ENCODE measurements at regions not wholly inside any gene's neighbourhood (a gene's known extent, or its start where the extent isn't known, plus 50 kb on each side); places are given as distances from the start of the nearest gene placed in this dataset.
"Not testable (repeated sequence)": the region's sequence is repeated elsewhere in the genome, so short reads cannot be mapped to it uniquely, and the experiment has no call there.

DNA sequence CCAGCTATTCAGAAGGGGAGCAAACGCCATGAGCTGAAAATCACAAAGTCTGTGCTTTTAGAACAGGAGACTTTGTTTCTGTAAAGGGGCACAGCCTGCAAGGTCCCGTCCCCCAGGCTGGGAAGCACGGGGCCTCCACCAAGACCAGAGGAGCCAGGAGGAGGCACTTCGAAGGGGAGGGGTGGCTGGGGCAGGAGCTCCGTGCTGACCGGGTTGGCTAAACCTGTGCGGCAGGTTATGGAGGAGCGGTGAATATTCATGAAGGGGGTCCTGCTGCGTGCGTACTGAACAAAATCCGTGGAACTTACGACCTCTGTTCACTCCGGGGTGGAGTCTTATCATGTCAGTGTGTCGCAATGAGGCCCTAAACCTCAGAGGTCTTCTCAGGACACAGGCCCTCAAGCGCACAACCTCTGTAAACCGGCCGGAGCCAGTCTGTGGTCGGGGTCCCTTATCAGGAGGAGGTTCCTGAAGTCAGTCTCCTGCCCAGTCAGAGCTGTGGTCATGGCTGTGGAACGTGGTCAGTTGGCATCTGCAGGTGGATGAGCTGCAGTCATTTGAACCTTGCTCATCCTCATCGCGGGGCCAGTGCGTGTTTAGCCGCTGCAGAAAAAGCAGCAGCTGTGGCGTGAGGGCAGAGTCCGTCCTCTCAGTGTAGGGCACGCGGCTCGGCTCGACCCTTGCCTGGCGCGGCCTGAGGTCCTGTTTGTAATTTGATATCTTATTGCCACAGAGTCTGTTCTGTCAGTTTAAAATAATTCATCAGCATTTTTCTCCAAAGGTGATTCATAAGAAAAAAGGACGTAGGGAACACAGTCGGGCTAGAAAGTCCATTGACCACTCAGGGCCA, 5507.7 kb upstream of the TPTE start:
- not testable (repeated sequence) for DNase-seq

DNA sequence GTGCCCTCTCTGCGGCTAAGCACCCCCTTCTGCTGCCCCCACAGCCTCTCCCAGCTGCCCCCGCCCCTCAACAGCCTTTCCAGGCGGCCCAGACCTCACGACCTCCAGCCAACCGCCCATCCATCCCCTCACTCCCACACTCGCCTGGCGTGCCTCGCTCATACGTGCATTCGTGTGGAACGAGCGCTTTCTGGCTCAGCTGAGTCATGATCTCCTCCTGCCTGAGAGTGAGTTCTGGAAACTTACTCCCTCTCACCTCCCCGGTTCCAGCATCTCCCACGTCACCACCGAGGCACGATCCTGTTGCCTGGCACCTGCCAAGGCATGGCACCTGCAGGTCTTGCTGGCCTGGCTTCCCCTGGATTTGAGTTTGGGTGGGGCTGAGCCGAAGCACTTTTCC, 5506.2 kb upstream of the TPTE start:
- not testable (repeated sequence) for DNase-seq

DNA sequence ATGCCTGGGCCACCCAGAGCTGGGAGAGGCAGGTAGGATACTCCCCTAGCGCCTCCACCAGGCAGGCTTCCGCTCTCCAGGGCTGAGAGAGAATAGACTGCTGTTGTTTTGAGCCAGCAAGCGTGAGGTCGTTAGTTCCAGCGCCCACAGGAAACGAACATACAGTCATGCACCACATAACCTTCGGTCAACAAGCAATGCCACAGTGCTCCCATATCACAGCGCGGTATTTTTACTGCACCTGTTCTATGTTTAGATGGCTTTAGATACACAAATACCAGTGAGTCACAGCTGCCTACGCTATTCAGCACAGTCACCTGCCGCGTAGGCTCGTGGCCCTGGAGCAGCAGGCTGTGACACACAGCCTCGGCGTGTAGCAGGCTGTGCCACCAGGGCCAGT, 5502.3 kb upstream of the TPTE start:
- DNase-seq, result not testable (repeated sequence)

DNA sequence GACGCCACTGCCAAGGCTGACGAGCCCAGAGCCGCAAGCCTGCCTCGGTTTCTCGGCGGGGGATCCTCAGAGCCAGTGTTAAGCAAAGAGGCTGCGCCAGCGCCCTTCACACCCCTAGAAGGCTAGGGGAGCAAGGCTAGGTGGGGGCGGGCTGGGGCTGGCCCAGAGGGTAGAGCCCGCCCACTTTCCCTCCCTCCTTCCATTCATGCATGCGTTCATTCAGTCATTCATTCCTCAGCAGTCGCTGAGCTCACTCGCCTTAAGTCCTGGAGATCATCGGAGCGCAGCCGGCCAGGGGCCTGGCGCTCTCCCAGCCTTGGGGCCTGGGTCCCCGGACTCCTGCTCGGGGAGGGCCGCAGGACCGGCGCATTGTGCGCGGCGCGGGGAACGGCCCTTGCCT, 5499.6 kb upstream of the TPTE start:
- not testable (repeated sequence) for DNase-seq

DNA sequence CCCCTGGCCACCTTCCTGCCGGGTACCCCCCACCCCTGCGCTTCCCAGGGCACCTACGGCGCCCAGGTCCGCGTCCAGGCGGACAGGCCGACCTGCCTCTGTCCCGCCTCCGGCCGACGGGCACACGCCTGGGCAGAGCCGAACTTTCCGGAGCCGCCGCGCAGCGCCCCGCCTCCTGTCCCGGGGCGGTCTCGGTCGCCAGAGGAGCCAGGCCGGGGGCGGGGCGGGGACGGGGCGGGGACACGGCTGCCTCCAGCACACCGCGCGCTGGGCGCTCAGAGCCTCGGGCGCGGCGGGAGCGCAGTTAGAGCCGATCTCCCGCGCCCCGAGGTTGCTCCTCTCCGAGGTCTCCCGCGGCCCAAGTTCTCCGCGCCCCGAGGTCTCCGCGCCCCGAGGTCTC, 5499.1 kb upstream of the TPTE start:
- not testable (repeated sequence) for DNase-seq

DNA sequence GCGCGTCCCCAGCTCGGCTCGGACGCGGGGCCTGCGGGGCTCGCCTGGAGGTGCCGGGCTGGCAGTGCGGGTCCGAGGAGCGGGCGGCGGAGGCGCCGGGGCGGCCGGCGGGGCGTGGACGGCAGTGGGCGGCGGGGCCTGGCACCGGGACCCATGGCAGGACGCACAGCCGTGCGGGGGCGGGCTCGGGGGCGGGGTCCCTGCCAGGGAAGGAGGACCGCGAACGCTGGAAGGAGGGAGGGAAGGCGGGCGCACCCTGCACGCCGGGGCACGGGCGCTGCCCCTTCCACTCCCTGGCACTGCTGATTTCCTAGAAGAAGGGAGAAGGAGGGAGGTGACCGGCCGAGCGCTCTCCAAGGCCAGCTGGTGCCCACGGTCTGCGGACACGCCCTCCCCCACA, 5498.6 kb upstream of the TPTE start:
- not testable (repeated sequence) for DNase-seq

DNA sequence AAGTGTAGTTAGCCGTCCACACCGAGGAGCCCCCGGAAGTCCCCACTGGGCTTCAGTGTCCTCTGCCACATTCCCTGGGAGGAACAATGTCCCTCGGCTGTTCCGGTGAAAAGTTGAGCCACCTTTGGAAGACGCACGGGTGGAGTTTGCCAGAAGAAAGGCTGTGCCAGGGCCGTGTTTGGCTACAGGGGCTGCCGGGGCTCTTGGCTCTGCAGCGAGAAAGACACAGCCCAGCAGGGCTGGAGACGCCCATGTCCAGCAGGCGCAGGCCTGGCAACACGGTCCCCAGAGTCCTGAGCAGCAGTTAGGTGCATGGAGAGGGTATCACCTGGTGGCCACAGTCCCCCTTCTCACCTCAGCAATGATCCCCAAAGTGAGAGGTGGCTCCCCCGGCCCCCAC, 5486.2 kb upstream of the TPTE start:
- DNase-seq, result not testable (repeated sequence)

DNA sequence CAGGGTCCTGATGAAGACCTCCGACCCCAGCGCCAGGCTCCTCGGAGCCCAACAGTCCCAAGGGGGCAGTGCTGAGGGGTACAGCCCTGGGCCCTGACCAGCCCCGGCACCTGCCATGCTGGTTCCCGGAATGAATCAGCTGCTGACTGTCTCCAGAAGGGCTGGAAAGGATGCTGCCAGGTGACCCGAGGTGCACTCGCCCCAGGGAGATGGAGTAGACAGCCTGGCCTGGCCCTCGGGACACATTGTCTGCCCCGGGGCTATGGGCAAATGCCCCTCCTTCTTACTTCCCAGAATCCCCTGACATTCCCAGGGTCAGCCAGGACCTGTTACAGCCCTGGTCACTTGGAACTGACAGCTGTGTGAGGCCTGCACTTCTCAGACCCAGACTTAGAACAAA, 5485.8 kb upstream of the TPTE start:
- DNase-seq, result not testable (repeated sequence)

DNA sequence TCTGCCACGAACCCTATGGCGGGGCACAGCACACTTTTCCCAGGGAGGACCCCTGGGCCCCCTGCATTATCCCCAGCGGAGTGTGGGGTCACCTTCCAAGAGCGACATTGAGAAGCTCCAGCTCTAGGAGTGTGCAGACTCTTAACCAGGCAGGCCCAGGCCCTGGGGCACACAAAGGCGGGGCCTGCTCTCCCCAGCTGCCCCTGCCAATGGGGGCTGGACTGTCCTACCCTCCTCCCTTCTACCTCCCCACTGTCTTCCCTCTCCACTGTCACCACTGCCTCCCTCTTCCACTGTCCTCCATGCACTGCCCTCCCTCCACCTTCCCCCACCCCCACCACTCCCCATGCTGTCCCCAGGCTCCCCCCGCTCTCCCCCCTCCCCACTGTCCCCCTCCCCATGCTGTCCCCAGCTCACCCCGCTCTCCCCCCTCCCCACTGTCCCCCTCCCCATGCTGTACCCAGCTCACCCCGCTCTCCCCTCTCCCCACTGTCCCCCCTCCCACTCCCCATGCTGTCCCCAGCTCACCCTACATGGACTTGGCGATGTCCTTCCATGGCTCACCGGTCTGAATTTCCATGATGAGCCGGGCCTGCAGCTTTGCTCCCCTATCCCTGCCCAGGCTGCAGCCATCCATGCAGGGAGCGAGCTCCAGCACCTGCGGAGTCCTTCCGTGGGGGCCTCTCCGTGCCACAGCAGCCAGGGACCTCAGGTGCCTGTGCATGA, 5483.6 kb upstream of the TPTE start:
- not testable (repeated sequence) for DNase-seq

DNA sequence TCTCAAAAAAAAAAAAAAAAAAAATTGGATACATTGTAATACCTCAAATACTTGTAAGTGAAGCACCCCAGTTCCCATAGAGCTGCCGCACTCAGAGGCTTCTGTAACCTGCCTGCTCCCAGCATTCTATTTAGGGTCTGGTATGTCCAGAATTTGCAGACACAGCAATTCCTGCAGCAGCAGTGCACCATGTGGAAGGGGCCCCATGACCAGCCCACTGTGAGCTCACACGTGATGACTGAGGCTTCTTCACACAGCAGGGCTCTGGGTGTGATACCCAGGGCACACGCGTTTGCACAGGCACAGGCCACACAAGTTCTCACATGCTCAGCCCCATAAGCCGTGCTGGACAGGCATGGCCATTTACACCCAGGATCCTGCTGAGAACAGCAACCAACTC, 5481.5 kb upstream of the TPTE start:
- DNase-seq, result not testable (repeated sequence)

DNA sequence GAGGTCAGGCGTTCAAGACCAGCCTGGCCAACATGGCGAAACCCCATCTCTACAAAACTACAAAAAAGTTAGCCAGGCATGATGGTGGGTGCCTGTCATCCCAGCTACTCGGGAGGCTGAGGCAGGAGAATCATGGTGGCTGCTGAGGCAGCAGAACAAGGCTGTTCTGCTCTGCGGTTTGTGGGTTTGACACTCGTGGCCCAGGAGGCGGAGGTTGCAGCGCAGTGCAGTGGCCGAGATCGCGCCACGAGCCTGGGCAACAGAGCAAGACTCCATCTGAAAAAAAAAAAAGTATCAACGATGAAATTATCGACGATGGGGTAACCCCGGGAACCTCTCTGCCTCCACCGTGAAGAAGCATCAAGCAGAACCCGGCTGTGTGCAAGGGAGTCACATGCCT, 5478.8 kb upstream of the TPTE start:
- not testable (repeated sequence) for DNase-seq

DNA sequence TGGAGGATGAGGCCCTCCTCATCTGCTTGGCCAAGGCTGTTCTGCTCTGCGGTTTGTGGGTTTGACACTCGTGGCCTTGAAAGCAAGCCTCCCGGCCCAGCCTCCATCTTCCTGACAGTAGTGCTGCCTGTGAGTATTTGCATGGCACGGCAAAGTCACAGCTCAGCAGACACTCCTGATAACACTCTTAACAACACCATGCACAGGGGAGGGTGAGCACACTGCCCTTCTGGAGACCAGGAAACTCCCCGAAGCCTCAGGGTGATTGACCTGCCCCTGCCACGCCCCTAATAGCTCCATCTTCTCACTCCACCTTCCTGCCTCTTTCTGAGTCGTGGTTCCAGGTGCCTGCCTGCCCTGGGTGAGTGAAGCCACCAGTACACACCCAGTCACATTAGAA, 5476.6 kb upstream of the TPTE start:
- DNase-seq, result not testable (repeated sequence)

DNA sequence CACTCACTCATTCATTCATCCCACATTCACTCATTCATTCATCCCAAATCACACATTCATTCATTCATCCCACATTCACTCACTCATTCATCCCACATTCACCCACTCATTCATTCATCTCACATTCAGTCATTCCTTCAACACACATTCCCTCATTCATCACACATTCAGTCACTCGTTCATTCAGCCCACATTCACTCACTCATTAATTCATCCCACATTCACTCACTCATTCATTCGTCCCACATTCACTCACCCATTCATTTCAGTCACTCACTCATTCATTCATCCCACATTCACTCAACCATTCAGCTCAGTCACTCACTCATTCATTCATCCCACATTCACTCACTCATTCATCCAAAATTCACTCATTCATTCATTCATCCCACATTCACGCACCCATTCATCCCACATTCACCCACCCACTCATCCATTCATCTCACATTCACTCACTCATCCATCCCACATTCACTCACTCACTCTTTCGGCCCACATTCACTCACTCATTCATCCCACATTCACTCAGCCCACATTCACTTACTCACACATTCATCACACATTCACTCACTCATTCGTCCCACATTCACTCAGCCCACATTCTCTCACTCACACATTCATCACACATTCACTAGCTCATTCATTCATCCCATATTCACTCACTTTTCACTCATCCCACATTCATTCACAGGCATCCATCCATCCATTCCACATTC, 5469.9 kb upstream of the TPTE start:
- DNase-seq, result not testable (repeated sequence)

DNA sequence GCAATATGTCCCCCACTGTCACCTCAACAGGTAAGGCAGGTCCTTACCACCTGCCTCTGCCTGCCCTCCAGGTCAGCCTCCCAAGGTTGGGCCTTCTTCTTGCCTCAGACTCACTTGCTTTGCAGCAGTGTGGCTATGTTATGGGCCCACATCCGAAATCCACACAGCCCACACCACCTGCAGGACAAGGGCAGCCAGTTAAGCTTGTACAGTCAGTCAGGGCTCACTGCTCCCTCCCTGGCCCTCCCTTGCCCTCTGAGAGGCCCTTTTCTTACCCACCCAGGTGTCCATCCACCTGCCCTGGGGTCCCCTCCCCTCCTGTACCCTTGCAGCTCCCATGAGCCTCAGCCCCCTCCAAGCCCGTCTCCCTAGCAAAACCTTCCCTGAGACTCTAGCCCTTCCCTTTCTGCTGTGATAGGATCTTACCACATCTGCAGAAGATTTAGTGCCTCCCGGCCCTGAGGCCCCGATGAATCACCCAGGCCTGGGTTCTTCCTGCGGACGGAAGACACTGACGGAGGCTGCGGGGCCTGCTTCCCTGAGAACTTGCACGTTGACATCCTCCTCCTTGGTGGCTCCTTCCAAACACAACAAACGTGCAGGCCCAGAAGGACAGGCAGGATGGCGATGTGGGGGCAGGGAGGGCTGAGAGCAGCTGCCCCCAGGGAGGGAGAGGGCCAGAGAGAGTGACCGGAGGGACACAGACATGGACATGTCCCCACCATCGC, 5466.2 kb upstream of the TPTE start:
- not testable (repeated sequence) for DNase-seq

DNA sequence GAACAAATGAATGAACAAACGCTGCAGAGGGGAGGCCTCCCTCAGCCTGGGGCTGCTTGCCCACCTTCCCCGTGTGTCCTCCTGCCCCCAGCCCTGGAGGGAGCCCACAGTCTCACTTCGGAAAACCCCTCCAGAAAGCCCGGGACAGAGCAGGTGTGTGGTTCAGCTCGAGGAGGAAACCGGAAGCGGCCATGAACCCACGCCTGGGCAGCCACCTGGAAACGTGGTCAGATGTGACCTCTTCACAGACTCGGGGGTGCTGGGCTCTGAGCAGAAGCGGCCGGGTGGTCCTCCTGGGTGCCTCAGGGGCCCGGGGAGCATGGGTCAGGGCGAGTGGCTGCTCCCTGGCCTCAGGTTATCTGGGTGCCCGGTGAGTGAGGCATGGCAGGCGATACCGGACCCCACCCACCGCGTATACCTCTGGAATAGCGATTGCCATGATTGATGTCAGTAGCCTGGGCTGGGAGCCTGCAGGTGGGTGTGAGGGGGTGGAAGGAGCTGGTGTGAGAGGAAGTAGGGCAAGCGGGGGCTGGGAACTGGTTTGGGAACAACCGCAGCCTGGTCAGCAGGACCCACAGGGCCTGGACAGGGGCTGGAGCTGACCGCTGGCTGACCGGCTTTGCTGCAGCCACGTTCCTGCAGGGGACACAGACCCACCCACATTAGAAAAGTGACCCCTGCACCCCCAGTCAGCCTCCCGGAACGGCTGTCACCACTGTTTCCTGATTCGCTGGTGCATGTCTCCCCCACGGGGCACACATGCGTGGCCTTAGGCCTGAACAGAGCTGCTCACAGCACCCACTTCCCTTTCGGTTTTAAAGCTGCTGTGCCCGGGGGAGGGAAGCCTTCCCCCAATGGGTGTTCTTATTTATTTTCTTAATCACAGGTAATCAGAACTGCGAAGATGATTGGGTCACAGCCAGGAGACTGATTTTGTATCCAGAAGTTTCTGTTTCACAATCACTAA, 5465.1 kb upstream of the TPTE start:
- not testable (repeated sequence) for DNase-seq

DNA sequence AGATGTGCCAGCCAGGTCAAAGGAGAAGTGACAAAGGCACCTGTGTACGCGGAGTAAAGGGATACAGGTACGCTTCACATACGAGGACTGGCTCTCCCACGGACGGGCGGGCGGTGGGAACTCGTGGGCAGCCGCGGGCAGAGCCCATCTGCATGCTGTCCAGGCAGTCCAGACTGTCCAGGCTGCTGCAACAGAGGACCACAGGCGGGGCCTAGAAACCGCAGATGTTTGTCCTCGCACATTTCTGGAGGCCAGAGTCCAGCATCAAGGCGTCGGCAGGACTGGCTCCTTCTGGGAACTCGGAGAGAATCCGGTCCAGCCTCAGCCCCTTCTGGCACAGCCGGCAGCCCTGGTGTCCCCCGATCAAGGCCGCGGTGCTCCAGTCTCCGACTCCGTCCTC, 5464.3 kb upstream of the TPTE start:
- DNase-seq, result not testable (repeated sequence)

DNA sequence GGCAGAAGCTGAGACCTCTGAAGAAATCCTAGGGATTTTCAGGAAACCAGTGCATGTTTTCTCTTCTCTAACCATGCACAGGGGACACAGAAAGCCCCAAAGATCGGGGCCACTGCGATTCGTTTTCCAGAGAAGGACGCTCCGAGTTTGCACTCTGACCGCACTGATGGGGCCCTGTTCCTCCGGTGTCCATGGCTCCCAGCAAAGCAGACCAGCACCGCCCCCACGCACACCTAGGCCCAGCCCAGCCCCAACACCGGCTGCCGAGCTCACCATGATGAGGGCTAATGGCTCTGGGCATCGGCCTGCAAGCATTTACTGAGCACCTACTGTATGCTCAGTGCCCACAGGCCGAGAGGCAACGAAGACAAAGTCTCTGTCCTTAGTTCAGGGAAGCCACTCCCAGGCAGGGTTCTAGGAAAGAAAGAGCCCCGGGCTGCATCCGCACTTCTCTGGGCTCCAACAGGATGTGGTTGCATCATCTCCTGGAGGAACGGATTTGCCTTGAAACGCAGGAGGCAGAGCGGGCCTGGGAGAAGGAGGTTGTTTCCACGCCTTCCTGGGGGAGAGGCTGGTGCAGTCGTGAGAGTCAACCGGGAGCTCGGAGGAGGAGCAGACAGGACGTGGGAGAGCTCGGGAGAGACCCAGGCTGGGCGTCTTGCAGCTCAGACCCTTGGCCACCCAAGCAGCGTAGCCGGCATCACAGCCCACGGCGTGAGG, 5460.9 kb upstream of the TPTE start:
- not testable (repeated sequence) for DNase-seq

DNA sequence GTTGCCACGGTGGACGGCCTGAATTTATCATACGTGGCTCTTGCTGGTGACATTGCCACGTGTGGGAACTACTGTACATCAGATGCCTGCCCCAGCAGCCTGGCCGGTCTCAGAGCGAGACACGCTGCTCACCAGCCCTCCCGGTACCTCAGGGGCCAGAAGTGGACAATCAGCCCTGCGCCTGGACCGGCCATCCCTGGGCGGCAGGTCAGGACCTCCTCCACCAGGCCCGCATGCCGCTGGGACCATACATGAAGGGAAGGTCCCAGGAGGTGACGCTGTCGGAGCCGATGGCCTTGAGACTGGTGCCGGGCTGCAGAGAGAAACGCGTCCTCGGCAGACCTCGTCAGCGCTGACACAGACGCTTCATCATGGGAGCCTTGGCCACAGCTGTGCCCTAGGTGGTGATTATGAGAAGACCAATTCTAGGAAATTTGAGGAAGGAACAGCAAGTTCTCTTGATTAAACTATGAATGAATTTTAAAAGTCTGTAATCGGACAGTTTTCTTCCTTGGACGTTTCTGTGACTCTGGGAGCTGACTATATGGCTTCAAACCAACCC, 5456.7 kb upstream of the TPTE start:
- not testable (repeated sequence) for DNase-seq

DNA sequence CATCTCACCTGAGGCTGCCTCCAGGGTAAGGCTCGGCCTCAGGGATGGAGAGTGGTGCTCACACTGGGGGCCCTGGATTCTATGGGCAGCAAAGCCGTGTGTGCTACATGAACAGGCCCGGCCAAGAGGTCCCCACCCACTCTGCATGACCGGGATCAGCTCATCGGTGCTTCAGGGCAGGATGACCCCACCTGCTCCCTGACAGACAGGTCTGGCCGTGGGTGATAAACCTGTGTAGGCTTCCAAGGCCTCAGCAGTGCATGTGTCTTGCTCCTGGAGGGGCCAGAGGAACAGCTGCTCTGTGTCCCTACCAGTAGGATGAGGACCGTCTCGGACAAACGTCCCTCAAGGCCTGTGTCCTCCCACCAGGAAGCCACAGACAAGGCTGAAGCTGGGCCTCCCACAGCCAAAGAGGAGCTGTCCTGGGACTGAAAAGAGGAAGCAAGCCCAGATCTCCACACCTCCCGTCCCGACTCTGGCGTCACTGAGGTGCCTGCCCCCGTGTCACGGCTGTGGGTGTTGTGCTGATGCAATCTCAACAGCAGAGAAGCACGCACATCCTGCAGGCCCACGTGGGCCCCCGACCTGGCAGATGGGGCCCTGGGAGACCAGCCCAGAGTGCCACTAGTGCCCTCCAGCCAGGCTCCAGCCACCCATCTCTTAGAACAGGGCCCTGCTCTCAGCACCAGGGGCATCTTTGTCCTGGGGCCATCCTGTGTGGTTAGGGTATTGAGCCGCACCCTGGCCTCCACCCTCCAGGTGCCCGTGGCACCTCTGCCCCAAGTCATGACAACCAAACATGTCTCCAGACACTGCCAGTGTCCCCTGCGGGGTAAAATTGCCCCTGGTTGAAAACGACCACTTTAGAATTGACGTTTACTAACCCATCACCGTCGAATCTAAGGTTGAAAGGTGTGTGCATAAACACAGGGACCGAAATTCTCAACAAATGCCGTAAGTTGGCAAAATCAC, 5455.9 kb upstream of the TPTE start:
- DNase-seq, result peak in 3 of 5 experiments; percentile 44 to 64 (median 56)

Data from T-helper 2 cell (primary cell).